GM23338 (cell line): ENCODE measurements at regions not wholly inside any gene's neighbourhood (a gene's known extent, or its start where the extent isn't known, plus 50 kb on each side); places are given as distances from the start of the nearest gene placed in this dataset.
A peak's percentile ranks its signal among the peaks of the same experiment; 100 is the strongest.

Source experiments
- ATAC-seq: fragments of 200-7000 bp; cut with Tn5 transposase; 3 replicates; pipeline ENCODE4 v1.9.1; 2020
- DNase-seq: peaks from one replicate; pipeline ENCODE4 v3.0.0-alpha.2; 2015; ENCODE audit warnings: low spot score
- H2AFZ ChIP-seq: fragments of 200-600 bp; sonication (generic); 2 replicates; pipeline ENCODE4 v1.8.0; 2016; ENCODE audit warnings: antibody characterized with exemption, mild to moderate bottlenecking, moderate library complexity
- H3F3A ChIP-seq: fragments of 200-600 bp; sonication (generic); replicated peaks from 2 replicates; pipeline ENCODE4 v1.8.0; 2017; ENCODE audit warnings: antibody characterized with exemption, mixed run types, low read depth
- H3K27ac ChIP-seq: fragments of 200-600 bp; sonication (generic); 2 replicates; pipeline ENCODE4 v1.6.1; 2016; ENCODE audit warnings: low read depth
- H3K27me3 ChIP-seq: fragments of 200-600 bp; sonication (generic); 2 replicates; pipeline ENCODE4 v1.8.0; 2016; ENCODE audit warnings: mild to moderate bottlenecking, mixed run types, moderate library complexity; ENCODE audit not compliant: insufficient read depth
- H3K36me3 ChIP-seq: fragments of 200-600 bp; sonication (generic); 2 replicates; pipeline ENCODE4 v1.8.0; 2016; ENCODE audit warnings: mild to moderate bottlenecking; ENCODE audit not compliant: insufficient read depth
- H3K4me1 ChIP-seq: fragments of 200-600 bp; sonication (generic); 2 replicates; pipeline ENCODE4 v1.8.0; 2016; ENCODE audit warnings: mild to moderate bottlenecking, moderate library complexity; ENCODE audit not compliant: insufficient read depth
- H3K4me2 ChIP-seq: fragments of 200-600 bp; sonication (generic); 2 replicates; pipeline ENCODE4 v1.7.1; 2017; ENCODE audit warnings: mixed run types
- H3K4me3 ChIP-seq: fragments of 200-600 bp; sonication (generic); 2 replicates; pipeline ENCODE4 v1.6.1; 2016; ENCODE audit warnings: mixed run types
- H3K79me2 ChIP-seq: fragments of 200-600 bp; sonication (generic); replicated peaks from 2 replicates; pipeline ENCODE4 v1.8.0; 2017; ENCODE audit warnings: mild to moderate bottlenecking; ENCODE audit not compliant: insufficient read depth
- H3K9me2 ChIP-seq: fragments of 200-600 bp; sonication (generic); 2 replicates; pipeline ENCODE4 v1.8.0; 2017; ENCODE audit not compliant: insufficient read depth
- H4K20me1 ChIP-seq: fragments of 200-600 bp; sonication (generic); replicated peaks from 2 replicates; pipeline ENCODE4 v1.8.0; 2017; ENCODE audit warnings: mild to moderate bottlenecking; ENCODE audit not compliant: insufficient read depth
- H3K27ac Mint-ChIP-seq: 2 replicates; pipeline ENCODE4 v1.8.0; 2020; ENCODE audit warnings: inconsistent platforms, mild to moderate bottlenecking, moderate library complexity, mixed read lengths
- H3K27me3 Mint-ChIP-seq: 3 replicates; pipeline ENCODE4 v1.8.0; 2022; ENCODE audit warnings: low read depth, mild to moderate bottlenecking, moderate library complexity, mixed read lengths, inconsistent platforms; ENCODE audit not compliant: insufficient read depth, poor library complexity
- H3K36me3 Mint-ChIP-seq: 3 replicates; pipeline ENCODE4 v1.8.0; 2021; ENCODE audit warnings: low read depth, mild to moderate bottlenecking, inconsistent platforms, moderate library complexity, mixed read lengths
- H3K4me1 Mint-ChIP-seq: 3 replicates; pipeline ENCODE4 v1.8.0; 2020; ENCODE audit warnings: mild to moderate bottlenecking, inconsistent platforms, mixed read lengths
- H3K4me3 Mint-ChIP-seq: 3 replicates; pipeline ENCODE4 v1.8.0; 2021; ENCODE audit warnings: moderate library complexity, mild to moderate bottlenecking, inconsistent platforms, mixed read lengths
- H3K9me3 Mint-ChIP-seq: 3 replicates; pipeline ENCODE4 v1.8.0; 2020; ENCODE audit warnings: moderate library complexity, mild to moderate bottlenecking, inconsistent platforms, mixed read lengths
- ETS1 ChIP-seq: IDR thresholded peaks from 2 replicates; pipeline ENCODE4 v1.6.1; 2016; ENCODE audit warnings: antibody characterized with exemption
- EZH2 ChIP-seq: fragments of 200-600 bp; sonication (generic); IDR thresholded peaks from one replicate; pipeline ENCODE4 v1.8.0; 2017; ENCODE audit warnings: antibody characterized with exemption, mild to moderate bottlenecking, low read depth; ENCODE audit not compliant: unreplicated experiment
- EZH2phosphoT487 ChIP-seq: fragments of 200-600 bp; sonication (generic); IDR thresholded peaks from one replicate; pipeline ENCODE4 v1.8.1; 2018; ENCODE audit warnings: antibody characterized with exemption; ENCODE audit not compliant: unreplicated experiment
- NANOG ChIP-seq: IDR thresholded peaks from 2 replicates; pipeline ENCODE4 v1.6.1; 2016; ENCODE audit warnings: antibody characterized with exemption, borderline replicate concordance
- POLR2AphosphoS5 ChIP-seq: IDR thresholded peaks from 2 replicates; pipeline ENCODE4 v1.6.1; 2016; ENCODE audit warnings: antibody characterized with exemption, low read depth
- REST ChIP-seq: IDR thresholded peaks from one replicate; pipeline ENCODE4 v1.6.1; 2018; ENCODE audit warnings: antibody characterized with exemption; ENCODE audit not compliant: unreplicated experiment
- STAT1 ChIP-seq: IDR thresholded peaks from one replicate; pipeline ENCODE4 v1.6.1; 2016; ENCODE audit warnings: antibody characterized with exemption; ENCODE audit not compliant: unreplicated experiment
- ZNF114 ChIP-seq: fragments of 250-450 bp; sonication (Bioruptor Pico); IDR thresholded peaks from 2 replicates; pipeline ENCODE4 v1.5.0; 2020; ENCODE audit warnings: mild to moderate bottlenecking, moderate library complexity
- ZNF331 ChIP-seq: fragments of 250-450 bp; sonication (Bioruptor Pico); IDR thresholded peaks from 2 replicates; pipeline ENCODE4 v1.5.0; 2020; ENCODE audit warnings: low read depth, mild to moderate bottlenecking, moderate library complexity
- ZNF462 ChIP-seq: fragments of 250-450 bp; sonication (Bioruptor Pico); IDR thresholded peaks from 2 replicates; pipeline ENCODE4 v1.5.0; 2020; ENCODE audit warnings: mild to moderate bottlenecking, moderate library complexity

- H3K27me3 ChIP-seq: no peaks in the 10 kb centered on the region
- H3K4me3 ChIP-seq: no peak overlapping the region
- no peaks in the 10 kb centered on the region for H4K20me1 ChIP-seq
- H3K9me2 ChIP-seq: peaks cover 22% of the 10 kb centered on the region
- no peak overlapping the region for H3K27ac ChIP-seq
- Mint-ChIP-seq H3K27me3 (no peaks in the 10 kb centered on the region), H3K4me1 (peaks cover 10% of the 10 kb centered on the region), H3K36me3 (peaks cover 3% of the 10 kb centered on the region; the same call in 1 of the 3 replicates), H3K27ac (no peak overlapping the region), H3K4me3 (no peak overlapping the region), H3K9me3 (no peaks in the 10 kb centered on the region)
- no peaks in the 10 kb centered on the region; the same call in 1 of the 2 replicates for H3K4me1 ChIP-seq
- no peak for TF ChIP-seq ZNF462 (CRISPR knock-in tag)
- TF ChIP-seq ETS1: no peak
- no peak for TF ChIP-seq EZH2
- no peak for TF ChIP-seq POLR2AphosphoS5
- TF ChIP-seq ZNF331 (CRISPR knock-in tag): no peak
- no peak for TF ChIP-seq NANOG
- TF ChIP-seq ZNF114 (CRISPR knock-in tag): no peak
- TF ChIP-seq STAT1: no peak
- TF ChIP-seq REST: no peak
- no peak for TF ChIP-seq EZH2phosphoT487
- H3F3A ChIP-seq: no peaks in the 10 kb centered on the region
- H3K79me2 ChIP-seq: no peaks in the 10 kb centered on the region
- no peak overlapping the region for H3K4me2 ChIP-seq
- H2AFZ ChIP-seq: peak overlapping the region; percentile 44; the same call in 1 of the 2 replicates
- ATAC-seq: no peak
- no peak for DNase-seq
- H3K36me3 ChIP-seq: no peaks in the 10 kb centered on the region
Observed at GRCh38 chr2:22952656-22953225, 432.2 kb upstream of the KLHL29 start.
